Ascending aorta (tissue), 2 donors: ENCODE measurements at regions not wholly inside any gene's neighbourhood (a gene's known extent, or its start where the extent isn't known, plus 50 kb on each side); places are given as distances from the start of the nearest gene placed in this dataset.

Experiments used
- DNase-seq, 2 donors: peaks; one replicate each; pipeline ENCODE4 v3.0.0-alpha.2; 2019; ENCODE audit warnings: low spot score in 2 of 2
- H3K27ac ChIP-seq, 2 donors: fragments of 200-600 bp; sonication (generic); one replicate each; pipeline ENCODE4 v1.5.1; 2016 to 2017; ENCODE audit warnings: mild to moderate bottlenecking in 1 of 2
- H3K27me3 ChIP-seq: fragments of 200-600 bp; sonication (generic); one replicate; pipeline ENCODE4 v1.5.1; 2017
- H3K36me3 ChIP-seq, 2 donors: fragments of 200-600 bp; sonication (generic); one replicate each; pipeline ENCODE4 v1.5.1; 2016
- H3K4me1 ChIP-seq, 2 donors: fragments of 200-600 bp; sonication (generic); one replicate each; pipeline ENCODE4 v1.5.1; 2016 to 2017; ENCODE audit warnings: mild to moderate bottlenecking in 1 of 2
- H3K4me3 ChIP-seq, 2 donors: fragments of 200-600 bp; sonication (generic); one replicate each; pipeline ENCODE4 v1.5.1; 2016 to 2017; ENCODE audit warnings: mild to moderate bottlenecking in 1 of 2
- H3K9me3 ChIP-seq, 2 donors: fragments of 200-600 bp; sonication (generic); one replicate each; pipeline ENCODE4 v1.5.1; 2016
- CTCF ChIP-seq, 3 experiments: fragments of 200-600 bp in 2 of 3; fragments of 450-650 bp in 1 of 3; sonication (generic) in 2 of 3; IDR thresholded peaks; one replicate each; pipeline ENCODE4 v1.5.1; 2016 to 2019; ENCODE audit warnings: antibody characterized with exemption in 3 of 3, mild to moderate bottlenecking in 1 of 3, moderate library complexity in 1 of 3
- intact Hi-C: fragments of 100-400 bp; cut with DNase I; formaldehyde crosslinking; loops from one replicate; pipeline ENCODE4 v1.15.1; 2023

- H3K4me1 ChIP-seq, result no peaks in the 10 kb centered on the region
- H3K27me3 ChIP-seq, result no peaks in the 10 kb centered on the region
- DNase-seq, result no peak
- no peaks in the 10 kb centered on the region for H3K9me3 ChIP-seq
- no peak overlapping the region for H3K4me3 ChIP-seq
- no peak overlapping the region for H3K27ac ChIP-seq
- TF ChIP-seq CTCF (IDR thresholded peaks at IDR 0.05), result no peak
- intact Hi-C loops, result no loop called here
- no peaks in the 10 kb centered on the region for H3K36me3 ChIP-seq
Measured at GRCh38 chr10:8254350-8254749, 199.9 kb downstream of the GATA3 start.

- no peak for DNase-seq
- Histone ChIP-seq H3K9me3 (no peaks in the 10 kb centered on the region), H3K4me1 (no peaks in the 10 kb centered on the region), H3K36me3 (no peaks in the 10 kb centered on the region), H3K27ac (no peak overlapping the region), H3K4me3 (no peak overlapping the region), H3K27me3 (no peaks in the 10 kb centered on the region)
- intact Hi-C loops, result no loop called here
- TF ChIP-seq CTCF (IDR thresholded peaks at IDR 0.05), result no peak
Measured at GRCh38 chr10:8255301-8255700, 200.8 kb downstream of the GATA3 start.

- H3K9me3 ChIP-seq, result no peaks in the 10 kb centered on the region
- intact Hi-C loops, result no loop called here
- no peaks in the 10 kb centered on the region for H3K4me1 ChIP-seq
- no peak for DNase-seq
- no peaks in the 10 kb centered on the region for H3K27me3 ChIP-seq
- H3K4me3 ChIP-seq, result no peak overlapping the region
- no peak overlapping the region for H3K27ac ChIP-seq
- TF ChIP-seq CTCF (IDR thresholded peaks at IDR 0.05), result no peak
- H3K36me3 ChIP-seq, result no peaks in the 10 kb centered on the region
Measured at GRCh38 chr10:8260645-8261044, 206.2 kb downstream of the GATA3 start.

GRCh38 chr10:8262317-8262716 lies 207.8 kb downstream of the GATA3 start:
- Histone ChIP-seq H3K4me3 (no peak overlapping the region), H3K9me3 (no peaks in the 10 kb centered on the region), H3K27ac (no peak overlapping the region), H3K27me3 (no peaks in the 10 kb centered on the region), H3K4me1 (no peaks in the 10 kb centered on the region), H3K36me3 (no peaks in the 10 kb centered on the region)
- no peak for DNase-seq
- intact Hi-C loops, result no loop called here
- TF ChIP-seq CTCF (IDR thresholded peaks at IDR 0.05), result no peak

GRCh38 chr10:8269976-8270375 lies 215.5 kb downstream of the GATA3 start:
- H3K36me3 ChIP-seq, result no peaks in the 10 kb centered on the region
- no peak for DNase-seq
- no peak overlapping the region for H3K4me3 ChIP-seq
- TF ChIP-seq CTCF (IDR thresholded peaks at IDR 0.05), result no peak
- intact Hi-C loops, result no loop called here
- H3K9me3 ChIP-seq, result no peaks in the 10 kb centered on the region
- H3K27me3 ChIP-seq, result no peaks in the 10 kb centered on the region
- no peaks in the 10 kb centered on the region for H3K4me1 ChIP-seq
- no peak overlapping the region for H3K27ac ChIP-seq

- no peaks in the 10 kb centered on the region for H3K9me3 ChIP-seq
- TF ChIP-seq CTCF (IDR thresholded peaks at IDR 0.05), result no peak
- no peak for DNase-seq
- no peaks in the 10 kb centered on the region for H3K27me3 ChIP-seq
- H3K27ac ChIP-seq, result no peak overlapping the region
- H3K4me1 ChIP-seq, result no peaks in the 10 kb centered on the region
- H3K4me3 ChIP-seq, result no peak overlapping the region
- no peaks in the 10 kb centered on the region for H3K36me3 ChIP-seq
- intact Hi-C loops, result no loop called here
Measured at GRCh38 chr10:8272794-8273425, 218.4 kb downstream of the GATA3 start.
